NCI-H146 (cell line): ENCODE measurements at regions not wholly inside any gene's neighbourhood (a gene's known extent, or its start where the extent isn't known, plus 50 kb on each side); places are given as distances from the start of the nearest gene placed in this dataset.

Source experiments
- DNase-seq: peaks from one replicate; lab custom pipeline; 2025; lab: John Stamatoyannopoulos, UW

DNA sequence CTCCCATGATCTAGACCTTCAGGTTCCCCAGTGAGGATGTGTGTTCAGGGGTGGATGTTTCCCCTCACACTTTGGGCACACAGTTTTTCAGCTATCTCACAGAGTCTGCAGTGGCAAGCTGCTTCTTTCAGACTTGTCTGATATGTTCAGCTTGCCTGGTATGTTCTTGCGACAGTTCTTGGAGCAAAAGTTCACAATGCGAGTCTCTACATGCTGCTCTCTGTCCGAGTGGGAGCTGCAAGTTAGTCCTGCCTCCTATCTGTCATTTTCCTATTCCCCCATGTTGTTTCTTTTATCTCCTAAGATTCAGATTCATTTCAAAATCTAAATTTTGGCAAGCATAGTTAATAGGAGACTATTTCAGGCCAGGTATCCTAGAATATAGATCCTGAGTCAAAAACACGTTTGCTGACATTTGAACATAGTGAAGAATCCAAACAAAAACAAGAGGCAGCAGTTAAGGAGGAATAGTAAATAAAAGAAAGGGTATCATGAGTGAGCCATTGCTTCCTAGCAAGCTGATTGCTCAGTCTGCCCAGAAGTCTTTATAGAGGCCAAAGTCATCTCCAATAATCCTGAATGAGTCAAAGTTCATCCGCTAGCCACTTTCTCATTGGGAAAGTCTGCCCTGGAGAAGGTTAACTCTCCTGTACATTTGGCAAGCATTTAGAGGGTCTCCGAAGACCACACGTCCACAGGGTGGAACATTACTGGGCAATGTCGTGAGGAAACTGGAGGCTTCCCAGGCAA is 140.2 kb upstream of the MOCS1 start:
- DNase-seq: no peak

DNA sequence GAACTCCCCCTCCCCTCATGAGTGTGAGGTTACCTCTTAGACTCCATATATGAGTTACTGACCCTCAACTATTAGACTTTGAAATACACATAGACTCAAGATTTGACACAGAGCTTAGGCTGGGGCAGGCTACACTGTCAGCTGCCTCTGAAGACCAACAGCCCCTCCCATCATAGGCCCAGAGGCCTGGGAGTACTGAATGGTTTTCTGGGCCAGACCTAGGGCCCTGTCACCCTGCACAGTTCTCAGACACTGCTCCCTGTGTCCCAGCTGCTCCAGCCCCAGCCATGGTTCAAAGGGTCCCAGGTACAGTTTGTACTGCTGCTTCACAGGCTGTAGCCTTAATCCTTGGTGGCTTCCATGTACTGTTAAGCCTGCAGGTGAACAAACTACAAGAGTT is 132.1 kb upstream of the MOCS1 start:
- no peak for DNase-seq

DNA sequence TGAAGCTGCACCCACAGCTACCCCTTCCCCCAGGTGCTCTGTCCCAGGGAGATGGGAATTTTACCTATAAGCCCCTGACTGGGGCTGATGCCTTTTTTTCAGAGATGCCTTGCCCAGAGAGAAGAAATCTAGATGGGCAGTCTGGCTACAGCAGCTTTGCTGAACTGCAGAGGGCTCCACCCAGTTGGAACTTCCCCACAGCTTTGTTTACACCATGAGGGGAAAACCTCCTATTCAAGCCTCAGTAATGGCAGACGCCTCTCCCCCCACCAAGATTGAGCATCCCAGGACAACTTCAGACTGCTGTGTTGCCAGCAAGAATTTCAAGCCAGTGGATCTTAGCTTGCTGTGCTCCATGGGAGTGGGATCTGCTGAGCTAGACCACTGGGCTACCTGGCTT is 122.6 kb upstream of the MOCS1 start:
- no peak for DNase-seq

DNA sequence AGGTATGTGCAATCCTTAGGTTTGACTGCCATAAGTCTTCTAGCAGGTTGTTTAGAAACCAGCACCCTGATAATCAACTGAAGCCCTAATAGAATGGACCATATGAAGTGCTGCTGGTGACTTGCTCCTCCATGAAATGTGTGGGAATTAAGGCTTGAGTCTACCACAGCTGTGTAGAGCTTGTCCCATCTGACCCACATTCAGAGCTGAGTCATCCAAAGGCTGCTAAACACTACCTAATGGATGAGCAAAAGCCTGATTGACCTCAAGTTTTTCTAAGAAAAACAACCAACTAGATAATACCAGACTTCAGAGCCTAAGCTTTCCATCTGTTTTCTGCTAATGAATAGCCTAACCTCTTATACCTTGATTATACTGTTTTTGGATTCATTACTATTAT is 120.3 kb upstream of the MOCS1 start:
- DNase-seq: no peak

DNA sequence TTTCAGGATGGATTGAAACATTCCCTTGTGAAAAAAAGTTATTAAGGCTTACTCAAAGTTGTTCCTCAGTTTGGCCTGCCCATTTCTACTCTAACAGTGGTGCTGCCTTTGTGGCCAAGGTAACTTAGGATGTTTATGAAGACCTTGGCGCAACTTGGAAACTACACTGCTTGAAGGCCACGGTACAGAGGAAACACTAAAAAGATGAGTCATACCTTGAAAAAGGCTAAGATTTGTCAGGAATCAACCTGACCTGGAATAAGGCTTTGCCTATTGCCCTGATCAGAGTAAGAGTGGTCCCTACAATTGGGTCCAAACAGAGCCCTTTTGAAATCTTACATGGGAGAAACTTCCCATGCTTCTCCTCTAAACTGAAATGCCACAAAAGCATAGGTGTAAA is 119.9 kb upstream of the MOCS1 start:
- no peak for DNase-seq

DNA sequence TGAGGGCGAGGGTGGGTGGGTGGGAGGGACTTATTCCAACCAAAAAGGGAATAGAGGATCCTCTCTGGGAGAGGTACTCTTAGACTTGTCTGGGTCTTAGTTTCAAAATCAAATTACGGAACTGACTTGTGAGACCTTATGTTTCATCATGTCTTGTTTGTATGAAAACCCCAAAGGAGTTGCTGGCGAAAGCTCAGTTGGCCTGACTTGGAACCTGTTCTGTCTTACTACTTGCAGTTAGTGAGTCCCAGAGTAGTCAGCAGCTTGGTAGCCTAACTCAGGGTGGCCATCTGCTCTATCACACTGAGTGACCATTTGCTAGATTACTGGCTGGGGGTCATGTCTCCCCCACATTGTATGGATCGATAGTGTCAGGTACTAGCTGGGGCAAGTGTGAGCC is 114.9 kb upstream of the MOCS1 start:
- DNase-seq: no peak

DNA sequence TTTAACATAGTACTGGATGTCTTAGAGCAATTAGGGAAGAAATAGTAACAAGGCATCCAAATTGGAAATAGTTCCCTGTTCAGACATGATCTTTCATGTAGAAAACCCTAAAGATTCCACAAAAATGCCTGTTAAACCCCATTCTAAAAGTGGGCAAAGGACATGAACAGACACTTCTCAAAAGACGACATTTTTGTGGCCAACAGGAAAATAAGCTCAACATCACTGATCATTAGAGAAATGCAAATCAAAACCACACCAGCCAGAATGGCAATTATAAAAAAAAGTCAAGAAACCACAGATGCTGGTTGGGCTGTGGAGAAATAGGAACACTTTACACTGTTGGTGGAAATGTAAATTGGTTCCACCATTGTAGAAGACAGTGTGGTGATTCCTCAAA is 109.9 kb upstream of the MOCS1 start:
- no peak for DNase-seq

DNA sequence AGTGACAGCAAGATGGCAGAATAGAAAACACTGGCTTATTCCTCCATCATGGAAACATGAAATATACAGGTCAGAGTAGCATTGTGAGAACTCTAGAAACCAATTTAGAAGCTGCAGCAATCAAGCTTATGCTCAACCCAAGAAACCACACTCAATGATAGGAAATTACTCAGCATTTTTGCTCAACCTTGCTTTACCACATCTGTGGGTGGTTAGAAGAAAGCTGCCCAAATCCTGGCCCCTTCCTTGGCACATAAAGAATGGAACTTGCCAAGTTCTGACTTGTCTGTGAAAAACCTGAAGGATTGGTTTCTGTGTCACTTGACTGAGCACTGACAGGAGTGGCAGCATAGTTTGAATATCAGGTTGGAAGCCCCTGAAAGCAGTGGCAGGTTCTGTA is 108.0 kb upstream of the MOCS1 start:
- DNase-seq: no peak

DNA sequence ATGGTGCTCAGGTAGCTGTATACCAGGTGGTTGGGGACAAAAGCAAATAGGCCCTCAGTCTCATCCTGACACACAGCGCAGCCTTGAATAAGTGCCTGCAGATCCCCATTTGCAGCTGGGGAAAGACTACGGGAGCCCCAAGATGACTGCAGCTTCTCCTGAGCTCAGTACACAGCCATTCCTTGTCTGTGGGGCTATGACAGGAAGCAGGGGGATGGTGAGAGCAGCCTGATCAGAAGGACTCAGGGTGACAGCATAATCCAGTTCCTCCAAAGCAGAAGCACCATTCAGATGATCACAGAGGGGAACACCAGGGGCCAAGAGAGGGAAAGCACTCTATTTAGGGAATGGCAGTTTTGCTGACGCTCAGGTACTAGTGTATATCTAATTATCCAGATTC is 104.8 kb upstream of the MOCS1 start:
- no peak for DNase-seq

DNA sequence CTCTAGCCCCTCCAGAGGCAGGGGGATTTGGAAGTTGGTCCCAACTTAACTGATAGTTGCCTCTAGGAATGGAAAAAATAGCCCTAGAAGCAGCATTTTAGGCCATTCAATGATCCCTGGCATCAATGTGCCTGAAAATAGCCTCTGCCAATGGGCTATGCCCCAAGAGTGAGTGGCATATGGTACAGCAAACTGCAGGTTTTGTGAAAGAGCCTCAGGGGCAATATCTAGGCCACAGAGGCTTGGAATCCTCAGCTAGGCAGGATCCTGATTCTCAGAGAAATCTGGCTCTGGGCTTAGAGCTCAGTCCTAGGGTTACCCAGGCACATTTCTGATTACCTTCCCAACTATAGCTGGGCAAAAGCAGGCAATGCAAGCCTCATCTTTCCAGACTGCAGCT is 104.4 kb upstream of the MOCS1 start:
- no peak for DNase-seq

DNA sequence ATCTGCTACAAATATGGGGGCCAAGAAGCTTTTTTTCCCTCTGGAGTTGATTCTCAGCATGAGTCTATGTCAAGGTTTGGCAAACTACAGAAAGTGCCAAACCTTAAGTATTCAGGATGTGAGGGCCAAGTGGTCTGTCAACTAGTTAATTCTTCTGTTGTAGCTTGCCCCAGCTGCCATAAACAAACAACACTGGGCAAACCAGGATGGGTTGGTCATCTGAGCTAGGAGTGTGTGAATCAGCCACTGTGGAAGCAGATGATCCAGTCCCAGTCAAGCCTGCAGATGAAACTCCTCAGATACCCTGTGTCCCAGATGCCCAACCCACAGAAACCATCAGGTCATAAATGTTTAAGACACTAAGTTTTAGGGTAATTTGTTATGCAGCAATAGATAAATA is 103.0 kb upstream of the MOCS1 start:
- DNase-seq: no peak

DNA sequence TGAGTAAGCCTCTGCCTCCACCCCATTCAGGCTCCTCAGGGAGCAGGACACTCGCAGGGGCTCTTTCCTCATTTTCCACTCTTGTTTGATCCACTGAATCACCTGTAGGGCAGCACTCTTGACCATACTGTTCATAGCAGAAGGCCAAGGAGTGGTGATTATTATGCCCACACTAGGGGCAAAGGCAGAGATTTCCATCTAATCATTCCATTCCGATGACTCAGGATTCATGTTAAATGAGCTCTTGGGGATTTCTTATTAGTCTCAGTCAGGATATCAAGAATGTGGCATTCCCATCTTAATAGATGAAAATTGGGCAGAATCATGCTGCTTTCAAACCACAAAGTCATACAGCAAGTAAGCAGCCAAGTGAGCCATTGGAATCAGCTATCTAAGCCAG is 101.9 kb upstream of the MOCS1 start:
- DNase-seq: no peak

DNA sequence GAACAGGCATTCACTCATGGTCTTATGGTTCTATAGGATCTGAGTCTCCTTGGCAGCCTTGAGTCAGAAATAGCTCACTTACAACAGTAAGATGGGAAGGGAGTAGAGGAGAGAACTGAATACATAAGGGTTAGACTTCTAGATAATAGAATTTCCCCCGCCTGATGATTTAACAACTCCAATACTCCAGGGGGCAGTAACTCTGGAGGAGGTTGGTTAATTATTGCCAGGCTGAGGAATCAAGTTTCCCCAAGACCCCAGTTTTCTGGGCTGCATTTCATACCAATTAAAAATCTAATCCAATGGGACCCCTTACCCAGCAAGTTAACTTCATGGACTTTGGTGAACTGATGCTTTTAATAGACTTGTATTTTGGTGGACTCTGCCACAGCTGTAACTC is 94.2 kb upstream of the MOCS1 start:
- DNase-seq: no peak

DNA sequence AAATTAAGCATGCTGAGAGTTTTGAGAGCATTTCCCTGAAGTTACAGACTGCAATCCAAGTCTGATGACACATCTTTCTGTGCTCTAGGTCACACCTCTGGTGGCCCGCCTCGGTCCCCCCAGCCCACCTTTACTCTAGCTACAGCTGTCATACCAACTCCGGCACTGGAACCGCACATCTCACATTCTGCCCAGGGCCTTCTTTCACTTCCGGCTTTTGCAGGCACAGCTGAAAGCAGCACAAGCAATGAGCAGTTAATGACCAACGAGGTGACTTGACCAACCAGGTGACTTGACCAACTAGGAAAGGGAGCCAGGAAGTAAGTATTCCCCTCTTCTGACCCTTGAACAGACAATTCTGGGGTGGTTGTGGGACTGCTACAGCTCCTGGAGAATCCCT is 88.6 kb upstream of the MOCS1 start:
- DNase-seq: no peak

DNA sequence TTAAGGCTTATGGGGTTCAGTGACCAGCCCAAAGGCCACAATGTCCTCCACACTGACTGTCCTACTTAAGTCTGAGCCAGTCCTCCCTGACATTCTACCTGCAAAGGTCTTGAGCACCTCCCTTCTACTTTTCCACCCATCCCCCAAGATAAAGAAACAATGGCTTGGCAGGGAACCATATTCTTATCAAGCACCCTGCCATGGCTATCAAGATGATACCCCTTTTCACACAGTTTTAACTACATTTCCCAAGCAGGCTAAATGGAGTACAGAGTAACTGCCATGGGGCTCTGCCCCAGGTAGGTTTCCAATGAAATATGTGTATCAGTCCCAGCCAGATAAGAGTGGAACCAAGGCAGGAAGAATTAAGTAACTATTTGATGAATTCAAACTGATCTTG is 85.9 kb upstream of the MOCS1 start:
- no peak for DNase-seq

DNA sequence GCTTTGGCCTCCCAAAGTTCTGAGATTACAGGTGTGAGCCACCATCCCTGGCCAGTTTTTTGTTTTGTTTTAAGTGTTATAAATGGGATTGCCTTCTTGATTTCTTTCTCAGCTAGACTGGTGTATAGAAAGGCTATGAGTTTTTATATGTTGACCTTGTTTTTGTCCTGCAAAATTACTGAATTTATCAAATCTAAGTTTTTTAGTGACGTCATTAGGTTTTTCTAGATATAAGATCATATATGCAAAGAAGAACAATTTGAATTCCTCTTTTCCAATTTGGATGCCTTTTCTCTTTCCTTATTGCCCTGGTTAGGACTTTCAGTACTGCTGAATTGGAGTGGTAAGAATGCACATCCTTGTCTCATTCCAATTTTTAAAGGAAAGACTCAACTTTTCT is 81.3 kb upstream of the MOCS1 start:
- no peak for DNase-seq

DNA sequence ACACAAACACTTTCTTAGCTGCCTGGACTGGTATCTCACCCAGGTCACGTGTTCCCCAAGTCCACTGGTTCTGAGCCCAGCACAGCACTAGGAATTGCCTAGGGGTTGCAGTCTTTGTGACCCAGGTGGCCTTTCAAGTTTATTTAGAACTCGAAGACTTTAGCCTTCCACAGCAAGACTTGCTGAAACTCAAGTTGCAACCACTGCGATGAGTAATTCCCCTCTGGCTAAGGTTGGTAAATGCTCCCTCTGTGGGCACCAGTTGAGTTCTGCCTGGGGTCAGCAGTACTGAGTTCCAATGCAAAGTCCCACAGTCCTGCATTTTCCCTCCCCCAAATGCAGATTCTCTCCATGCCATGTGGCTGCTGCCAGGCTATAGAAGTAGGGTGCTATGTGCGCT is 77.6 kb upstream of the MOCS1 start:
- no peak for DNase-seq

DNA sequence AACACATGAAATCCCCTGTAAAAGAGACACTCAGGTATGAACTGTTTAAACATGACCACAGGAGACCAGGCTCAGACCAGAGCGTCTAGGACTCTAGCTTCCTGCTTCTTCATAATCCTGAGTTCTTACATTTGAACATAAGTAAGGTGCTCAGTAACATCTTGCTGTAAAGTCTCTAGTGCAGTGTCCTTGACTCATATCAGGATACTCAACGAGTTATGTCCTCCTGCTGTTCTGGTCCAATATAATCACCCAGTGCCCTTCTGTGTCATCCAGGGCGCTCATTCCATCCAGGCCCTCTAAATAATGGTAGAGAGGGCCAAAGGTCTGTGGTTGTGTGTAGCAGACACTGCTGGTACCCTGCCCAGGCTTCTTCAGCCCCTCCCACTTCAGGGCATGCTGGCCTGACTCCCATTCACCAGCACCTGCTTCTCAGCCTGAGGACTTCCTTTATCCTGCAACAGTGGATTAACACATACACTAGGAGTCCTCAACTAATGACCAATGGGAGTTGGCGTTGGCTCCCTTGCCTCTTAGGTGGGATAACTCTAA is 66.8 kb upstream of the MOCS1 start:
- no peak for DNase-seq

DNA sequence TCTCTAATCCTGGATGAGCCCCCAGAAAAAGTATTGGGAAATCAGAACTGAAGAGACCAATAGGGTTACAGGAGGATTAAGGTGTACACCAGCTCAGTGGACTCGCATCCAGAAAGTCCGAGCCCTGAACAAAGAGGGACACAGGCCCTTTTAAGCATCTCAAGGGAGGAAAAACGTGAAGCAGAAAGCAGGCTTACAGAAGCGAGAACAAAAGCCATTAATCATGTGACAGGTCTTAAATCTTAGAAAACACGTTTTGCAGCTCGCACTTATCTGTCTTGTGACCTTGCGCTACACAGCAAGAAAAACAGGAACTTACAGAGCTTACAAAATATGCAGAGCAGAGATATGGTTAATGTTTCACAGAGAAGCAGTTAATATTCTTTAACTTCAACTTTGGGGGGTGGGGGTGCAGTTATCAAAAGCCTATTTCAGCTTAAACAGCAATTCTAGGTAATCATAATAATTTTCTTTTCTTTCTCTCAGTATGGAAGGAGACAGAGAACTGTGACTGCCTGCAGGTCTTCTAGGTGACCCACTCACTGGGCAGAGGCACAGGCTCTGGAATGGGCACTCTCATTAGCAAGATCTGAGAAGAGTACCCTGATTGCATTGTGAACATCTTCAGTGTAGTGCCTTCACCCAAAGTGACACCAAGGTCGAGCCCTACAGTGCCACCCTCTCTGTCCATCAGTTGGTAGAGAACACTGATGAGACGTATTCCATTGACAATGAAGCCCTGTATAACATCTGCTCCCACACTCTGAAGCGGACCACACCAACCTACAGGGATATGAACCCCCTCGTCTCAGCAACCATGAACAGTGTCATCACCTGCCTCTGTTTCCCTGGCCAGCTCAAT is 65.0 kb upstream of the MOCS1 start:
- DNase-seq: no peak

DNA sequence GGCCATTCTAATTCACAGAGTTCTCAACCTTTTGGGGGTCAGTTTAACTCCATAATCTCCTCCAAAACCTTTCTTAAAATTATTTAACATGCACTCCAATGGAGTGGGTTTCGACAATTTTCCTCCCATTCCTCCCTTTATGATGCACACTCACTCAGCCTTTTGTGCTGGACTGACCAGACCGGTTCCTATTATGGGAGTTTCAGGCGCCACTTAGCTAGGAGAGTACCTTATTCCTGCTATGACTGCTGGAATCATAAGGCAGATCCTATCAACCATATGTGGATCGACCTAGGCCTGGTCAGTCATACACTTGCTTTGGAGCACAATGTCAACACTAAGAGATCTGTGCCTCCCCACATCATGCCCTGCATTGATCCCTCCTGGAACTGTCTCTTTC is 63.9 kb upstream of the MOCS1 start:
- no peak for DNase-seq

DNA sequence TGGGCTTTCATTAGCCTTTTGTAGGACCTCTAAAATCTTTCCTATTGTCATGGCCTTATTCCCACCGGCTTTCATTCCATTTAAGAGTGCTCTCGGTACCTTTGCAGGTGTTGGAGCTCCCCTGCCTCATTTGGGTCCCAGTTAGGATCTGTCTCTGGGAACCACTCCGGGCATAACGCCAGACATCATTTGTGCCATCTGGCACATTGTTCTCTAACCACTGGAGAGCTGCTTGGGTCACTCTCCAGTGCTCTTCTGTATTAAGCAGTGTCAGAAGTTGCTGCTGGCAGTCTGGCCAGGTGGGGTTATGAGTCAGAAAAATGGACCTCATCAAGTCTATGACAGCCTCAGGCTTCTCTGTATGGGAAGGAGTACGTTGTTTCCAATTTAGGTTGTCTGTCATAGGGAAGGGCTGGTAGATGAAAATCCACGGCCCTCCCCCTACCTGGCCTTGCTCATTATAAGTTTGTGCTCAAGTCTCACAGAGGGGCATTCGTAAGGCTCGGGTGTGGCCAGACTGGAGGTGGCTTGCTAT is 62.9 kb upstream of the MOCS1 start:
- no peak for DNase-seq

DNA sequence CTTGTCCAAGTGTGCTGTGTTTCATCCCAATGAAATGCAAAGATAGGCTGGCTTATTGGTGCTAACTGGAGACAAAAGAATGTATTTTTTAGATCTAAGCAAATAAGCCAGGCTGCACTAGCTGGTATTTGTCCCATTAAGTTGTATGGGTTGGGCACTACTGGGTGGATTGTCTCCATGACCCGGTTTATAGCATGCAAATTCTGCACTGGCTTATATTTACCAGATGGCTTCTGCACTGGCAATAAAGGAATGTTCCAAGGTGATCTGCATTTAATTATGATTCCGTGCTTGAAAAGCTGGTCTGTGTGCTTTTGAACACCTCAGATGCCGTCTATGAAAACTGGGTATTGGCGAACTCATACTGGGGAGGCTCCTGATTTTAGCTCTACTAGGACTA is 61.4 kb upstream of the MOCS1 start:
- DNase-seq: no peak
